ENCODE measurements at regions not wholly inside any gene's neighbourhood (a gene's known extent, or its start where the extent isn't known, plus 50 kb on each side); places are given as distances from the start of the nearest gene placed in this dataset.

DNA sequence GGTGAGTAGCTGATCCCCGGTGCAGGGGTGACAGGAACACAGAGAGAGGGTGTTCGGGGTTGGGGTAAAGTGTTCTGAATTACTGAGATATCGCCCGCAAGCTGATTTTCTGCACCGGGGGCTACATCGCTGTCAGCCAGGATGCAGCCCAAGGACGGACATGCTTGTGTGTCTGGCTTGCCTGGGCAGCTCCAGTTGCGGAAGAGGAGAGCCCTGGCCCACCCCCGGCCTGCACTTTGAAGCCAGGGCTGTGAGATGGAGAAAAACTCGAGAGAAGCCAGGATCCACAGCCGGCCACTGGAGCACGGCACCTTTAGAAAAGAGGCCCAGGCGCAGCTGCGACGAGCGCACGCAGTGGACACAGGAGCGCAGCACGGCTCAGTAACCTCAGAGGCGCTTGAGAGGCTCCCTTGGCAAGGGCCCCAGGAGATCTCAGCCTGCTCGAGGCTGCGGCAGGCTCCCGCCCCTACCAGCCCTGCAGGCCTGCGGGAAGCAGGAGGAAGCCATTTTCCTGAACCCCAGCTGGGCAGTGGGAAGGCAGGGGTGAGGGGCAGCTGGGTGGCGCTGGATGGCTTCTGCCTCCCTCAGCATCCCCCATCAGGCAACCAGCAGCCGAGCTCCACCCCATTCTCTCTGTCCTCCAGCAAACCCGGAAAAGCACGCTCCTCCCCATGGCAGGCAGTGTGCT lies 59.2 kb downstream of the C9orf50 start:
- Histone ChIP-seq H3K9me3 (replicated peaks) (no peaks in the 10 kb centered on the region), H3K36me3 (no peaks in the 10 kb centered on the region), H3K27me3 (replicated peaks) (no peaks in the 10 kb centered on the region), H3K4me1 (replicated peaks) (peaks cover 16% of the 10 kb centered on the region), H3K27ac (no peak overlapping the region), H3K4me3 (no peak overlapping the region)
- DNase-seq (ENCODE audit: low read depth in 1 of 2, low spot score in 2 of 2) = no peak

DNA sequence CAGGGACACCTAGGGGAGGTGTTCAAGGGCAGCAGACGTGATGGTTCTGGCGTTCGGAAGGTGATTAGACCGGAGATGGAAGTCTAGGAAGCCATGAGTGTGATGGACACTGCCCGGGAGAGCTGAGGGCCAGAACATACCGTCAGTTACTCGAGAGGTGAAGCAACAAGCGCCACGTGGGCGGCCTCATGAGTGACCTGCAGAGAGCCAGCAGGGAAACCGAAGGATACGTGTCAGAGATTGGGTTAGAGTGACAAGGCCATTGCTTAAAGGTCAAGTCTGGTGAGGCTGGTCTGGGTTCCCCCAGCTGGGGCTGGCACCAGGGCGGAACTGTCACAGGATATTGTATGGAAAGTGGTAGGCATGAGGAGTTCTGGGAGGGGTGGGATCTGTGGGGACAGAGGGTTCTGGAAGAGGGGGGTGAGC lies 60.0 kb downstream of the C9orf50 start:
- H3K4me1 ChIP-seq (replicated peaks) = peaks cover 18% of the 10 kb centered on the region
- H3K27ac ChIP-seq = no peak overlapping the region
- H3K36me3 ChIP-seq = no peaks in the 10 kb centered on the region
- no peak overlapping the region for H3K4me3 ChIP-seq
- H3K9me3 ChIP-seq (replicated peaks) = no peaks in the 10 kb centered on the region
- no peak for DNase-seq (ENCODE audit: low read depth in 1 of 2, low spot score in 2 of 2)
- no peaks in the 10 kb centered on the region for H3K27me3 ChIP-seq (replicated peaks)

DNA sequence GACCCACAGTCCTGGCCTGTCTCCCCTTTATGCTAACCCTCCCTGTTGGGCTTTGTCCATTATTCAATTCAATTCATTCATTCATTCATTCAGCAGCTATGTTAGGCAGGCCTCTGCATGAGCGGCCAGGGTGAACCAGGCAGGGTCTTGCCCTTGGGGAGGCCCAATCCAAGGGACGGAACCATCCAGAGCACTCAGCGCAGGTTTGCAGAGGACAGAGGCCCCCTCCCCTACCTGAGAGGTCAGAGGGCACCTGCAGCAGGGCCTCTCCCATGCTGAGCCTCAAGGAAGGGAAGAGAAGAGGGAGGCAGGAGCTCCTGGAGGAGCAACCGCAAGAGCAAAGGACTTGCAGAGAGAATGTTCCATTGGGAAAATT lies 61.4 kb downstream of the C9orf50 start:
- no peaks in the 10 kb centered on the region for H3K9me3 ChIP-seq (replicated peaks)
- DNase-seq (ENCODE audit: low read depth in 1 of 2, low spot score in 2 of 2) = no peak
- H3K36me3 ChIP-seq = no peaks in the 10 kb centered on the region
- H3K4me1 ChIP-seq (replicated peaks) = peaks cover 18% of the 10 kb centered on the region
- H3K4me3 ChIP-seq = no peak overlapping the region
- H3K27me3 ChIP-seq (replicated peaks) = no peaks in the 10 kb centered on the region
- no peak overlapping the region for H3K27ac ChIP-seq

DNA sequence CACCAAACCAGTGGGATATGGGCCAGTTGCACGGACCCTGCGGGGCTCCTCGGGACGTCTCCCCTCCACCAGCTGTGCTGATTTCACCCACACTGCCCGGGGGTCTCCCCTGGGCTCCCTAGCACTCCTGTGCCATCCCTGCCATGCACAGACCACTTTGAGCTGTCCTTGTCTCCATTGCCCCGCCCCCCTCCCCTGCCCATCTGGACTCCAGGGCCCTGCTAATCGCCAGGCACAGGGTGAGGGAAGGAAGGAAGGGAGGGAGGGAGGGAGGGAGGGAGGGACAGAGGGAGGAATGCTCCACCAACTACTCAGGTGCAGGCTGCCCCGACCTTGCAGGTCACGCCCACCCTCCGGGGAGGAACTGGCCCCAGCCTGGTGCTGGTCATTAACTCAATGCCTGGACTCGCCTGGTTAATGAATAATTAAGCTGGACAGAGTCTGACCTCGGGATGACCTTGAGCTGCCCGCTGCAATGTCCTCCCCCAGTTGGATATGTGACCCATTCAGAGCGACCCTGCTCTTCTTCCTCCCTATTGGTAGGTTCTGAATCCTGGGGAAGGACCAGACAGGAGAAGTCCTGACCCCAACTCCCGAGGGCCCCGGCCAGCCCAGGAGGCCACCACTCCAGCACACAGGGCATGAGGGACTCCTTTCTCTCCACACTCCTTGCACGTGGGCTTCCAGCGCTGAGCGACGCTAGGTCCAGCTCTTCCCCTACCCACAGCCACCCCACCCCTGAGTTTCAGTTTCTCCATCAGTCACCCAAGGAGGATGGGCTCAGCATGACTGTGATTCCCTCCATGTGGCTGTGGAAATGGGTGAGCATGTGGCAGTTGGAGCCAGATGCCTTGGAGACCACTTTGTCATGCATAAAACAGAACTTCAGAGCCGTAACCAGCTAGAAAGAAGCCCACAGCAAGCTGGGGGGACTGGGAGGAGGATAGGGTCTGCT lies 62.1 kb downstream of the C9orf50 start:
- H3K9me3 ChIP-seq (replicated peaks) = no peaks in the 10 kb centered on the region
- H3K36me3 ChIP-seq = no peaks in the 10 kb centered on the region
- no peaks in the 10 kb centered on the region for H3K27me3 ChIP-seq (replicated peaks)
- H3K4me1 ChIP-seq (replicated peaks) = peaks cover 18% of the 10 kb centered on the region
- DNase-seq (ENCODE audit: low read depth in 1 of 2, low spot score in 2 of 2) = no peak
- H3K27ac ChIP-seq = no peak overlapping the region
- no peak overlapping the region for H3K4me3 ChIP-seq

DNA sequence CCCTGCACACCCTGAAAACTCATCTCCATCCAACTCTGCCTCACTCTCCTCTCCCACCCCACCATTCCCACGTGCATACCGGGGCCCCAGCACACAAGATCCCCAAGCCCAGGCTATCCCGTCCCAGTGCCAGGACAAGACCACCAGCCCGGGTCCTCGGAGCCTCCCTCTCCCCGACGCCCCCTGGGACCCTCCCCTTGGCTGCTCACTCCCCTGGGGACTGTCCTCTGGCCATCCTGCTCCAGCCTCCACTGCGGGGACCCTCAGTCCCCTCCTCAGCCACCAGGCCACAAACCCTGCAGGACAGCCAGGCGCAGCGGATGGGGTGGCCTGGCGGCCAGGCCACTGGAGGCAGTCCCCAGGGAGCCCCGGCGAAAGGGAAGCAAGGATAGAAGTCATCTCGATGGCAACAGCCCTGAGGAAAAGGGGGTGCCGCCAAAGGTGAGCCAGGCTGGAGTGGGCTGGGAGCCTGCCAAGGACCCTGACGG lies 62.8 kb downstream of the C9orf50 start:
- Histone ChIP-seq H3K27me3 (replicated peaks) (no peaks in the 10 kb centered on the region), H3K9me3 (replicated peaks) (no peaks in the 10 kb centered on the region), H3K36me3 (no peaks in the 10 kb centered on the region), H3K4me1 (replicated peaks) (peaks cover 18% of the 10 kb centered on the region), H3K4me3 (no peak overlapping the region), H3K27ac (peak overlapping the region; percentile 82)
- DNase-seq (ENCODE audit: low read depth in 1 of 2, low spot score in 2 of 2) = no peak

DNA sequence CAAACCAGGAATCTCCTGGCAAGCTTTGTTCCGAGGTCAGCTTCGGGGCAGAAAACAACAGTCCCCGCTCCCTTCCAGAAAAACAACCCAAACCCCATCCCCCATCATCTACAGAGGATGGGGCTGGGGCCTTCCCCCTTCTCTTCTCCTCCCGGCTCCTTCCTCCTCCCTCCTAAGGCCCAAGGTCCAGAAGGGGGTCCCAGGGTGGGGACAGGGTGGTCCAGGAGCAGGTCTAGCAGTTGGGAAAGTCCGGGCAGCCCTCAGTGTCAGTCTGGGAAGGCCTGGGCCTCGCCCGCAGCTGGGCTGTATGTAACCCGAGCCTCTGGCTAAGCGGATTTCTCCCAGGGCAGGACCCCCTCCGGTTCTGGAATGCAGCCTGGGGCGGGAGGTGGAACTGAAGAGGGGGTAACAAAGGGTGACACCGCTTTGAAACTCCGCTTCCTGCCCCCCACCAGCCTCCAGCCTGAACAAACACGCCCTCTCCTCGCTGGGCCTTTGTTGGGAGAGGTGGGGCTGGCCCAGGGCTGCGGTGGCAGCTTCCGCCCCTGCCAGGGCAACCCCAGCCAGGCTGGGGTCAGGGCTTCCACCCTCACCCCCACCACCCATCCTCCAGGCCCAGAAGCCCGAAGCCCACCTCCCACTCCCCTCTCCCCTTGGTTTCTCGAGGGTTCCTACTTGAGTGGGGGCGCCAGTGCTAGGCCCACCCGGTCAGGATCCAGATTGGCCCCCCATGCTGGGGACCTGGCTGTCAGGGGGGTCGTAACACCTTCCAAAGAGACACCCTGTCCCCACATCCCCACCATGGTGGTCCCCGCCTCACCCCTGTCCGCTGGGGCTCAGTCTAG lies 63.5 kb downstream of the C9orf50 start:
- H3K27ac ChIP-seq = peak overlapping the region; percentile 82
- H3K36me3 ChIP-seq = no peaks in the 10 kb centered on the region

DNA sequence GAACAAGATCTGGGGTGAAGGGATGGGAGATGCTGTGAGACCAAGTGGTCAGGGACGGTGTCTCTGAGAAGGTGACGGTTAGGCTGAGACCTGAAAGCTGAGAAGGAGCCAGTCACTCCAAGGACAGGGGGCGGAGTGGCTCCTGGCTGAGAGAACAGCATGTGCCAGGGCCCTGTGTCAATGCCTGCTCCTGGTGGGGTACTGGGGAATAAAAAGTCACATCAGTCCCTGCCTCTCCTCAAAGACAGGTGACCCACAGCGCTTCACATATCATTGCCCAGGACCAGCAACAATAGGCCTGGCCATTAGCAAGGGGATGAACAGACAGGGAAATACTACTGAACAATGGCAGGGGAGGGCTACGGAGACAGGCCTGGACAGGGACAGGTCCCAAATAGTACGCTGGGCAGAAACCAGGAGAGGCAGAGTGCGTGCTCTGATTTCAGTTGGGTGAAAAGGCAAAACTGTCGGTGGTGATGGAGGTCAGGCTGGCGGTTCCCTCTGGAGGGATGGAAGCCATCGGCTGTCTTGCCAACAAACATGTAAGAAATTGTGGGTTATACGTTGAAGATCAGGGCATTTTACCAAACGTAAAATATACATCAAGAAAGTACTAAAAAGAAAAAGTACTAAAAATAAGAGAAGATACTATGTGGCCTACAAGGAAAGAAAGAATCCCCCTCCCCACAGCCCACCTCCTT lies 64.3 kb downstream of the C9orf50 start:
- Histone ChIP-seq H3K36me3 (no peaks in the 10 kb centered on the region), H3K27ac (peak overlapping the region; percentile 82)

More for the DNA sequence above, 63.5 kb downstream of the C9orf50 start:
- H3K4me3 ChIP-seq = no peak overlapping the region; the same call in 1 of the 2 replicates
- H3K9me3 ChIP-seq (replicated peaks) = no peaks in the 10 kb centered on the region
- no peaks in the 10 kb centered on the region for H3K27me3 ChIP-seq (replicated peaks)
- peak; percentile 72 to 83 for DNase-seq (ENCODE audit: low read depth in 1 of 2, low spot score in 2 of 2)
- peaks cover 18% of the 10 kb centered on the region for H3K4me1 ChIP-seq (replicated peaks)

DNA sequence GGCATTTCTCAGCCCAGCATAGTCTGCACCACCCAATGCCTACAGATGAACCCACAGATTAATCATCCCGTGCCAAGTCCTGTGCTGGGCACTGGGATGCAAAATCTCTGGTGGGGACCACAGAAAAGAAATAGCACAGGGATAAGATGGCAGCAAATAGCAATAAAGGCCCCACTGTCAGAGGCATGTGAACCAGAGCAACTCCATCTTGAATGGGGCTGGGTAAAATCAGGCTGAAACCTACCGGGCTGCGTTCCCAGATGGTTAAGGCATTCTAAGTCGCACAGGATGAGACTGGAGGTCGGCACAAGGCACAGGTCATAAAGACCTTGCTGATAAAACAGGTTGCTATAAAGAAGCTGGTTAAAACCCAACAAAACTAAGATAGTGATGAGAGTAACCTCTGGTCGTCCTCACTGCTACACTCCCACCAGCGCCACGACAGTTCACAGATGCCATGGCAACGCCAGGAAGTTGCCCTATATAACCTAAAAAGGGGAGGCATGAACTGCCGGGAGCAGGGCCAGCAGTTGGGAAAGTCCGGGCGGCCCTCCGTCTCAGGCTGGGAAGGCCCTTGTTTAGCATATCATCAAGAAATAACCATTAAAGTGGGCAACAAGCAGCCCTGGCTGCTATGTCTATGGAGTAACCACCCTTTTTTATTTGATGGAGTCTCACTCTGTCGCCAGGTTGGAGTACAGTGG lies 65.2 kb downstream of the C9orf50 start:
- H3K4me3 ChIP-seq = no peak overlapping the region
- no peak for DNase-seq (ENCODE audit: low read depth in 1 of 2, low spot score in 2 of 2)
- no peak overlapping the region for H3K27ac ChIP-seq

More for the DNA sequence above, 64.3 kb downstream of the C9orf50 start:
- Histone ChIP-seq H3K4me1 (replicated peaks) (peaks cover 24% of the 10 kb centered on the region), H3K4me3 (no peak overlapping the region), H3K9me3 (replicated peaks) (no peaks in the 10 kb centered on the region), H3K27me3 (replicated peaks) (no peaks in the 10 kb centered on the region)
- no peak for DNase-seq (ENCODE audit: low read depth in 1 of 2, low spot score in 2 of 2)

DNA sequence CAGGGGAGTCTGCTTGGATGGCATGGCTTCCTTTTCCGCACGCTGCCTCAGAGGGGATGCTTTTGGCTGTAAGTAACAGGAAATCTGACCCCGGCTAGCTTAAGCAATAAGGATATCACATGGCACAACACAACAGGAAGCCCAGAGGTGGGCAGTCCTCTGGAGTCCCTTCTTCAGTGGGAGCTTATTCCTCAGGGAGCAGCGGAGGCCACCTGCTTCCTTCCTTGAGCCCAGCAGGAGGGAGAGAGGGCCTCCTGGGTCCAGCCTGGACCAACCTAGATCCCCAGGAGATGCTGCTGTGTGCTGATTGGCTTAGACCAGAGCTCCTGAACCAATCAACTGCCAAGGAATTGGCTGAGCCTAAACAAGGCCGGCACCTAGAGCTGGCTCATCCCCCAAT lies 66.3 kb downstream of the C9orf50 start:
- no peak for DNase-seq (ENCODE audit: low read depth in 1 of 2, low spot score in 2 of 2)
- H3K27ac ChIP-seq = no peak overlapping the region

More for the DNA sequence above, 65.2 kb downstream of the C9orf50 start:
- Histone ChIP-seq H3K27me3 (replicated peaks) (no peaks in the 10 kb centered on the region), H3K4me1 (replicated peaks) (peaks cover 26% of the 10 kb centered on the region), H3K9me3 (replicated peaks) (no peaks in the 10 kb centered on the region), H3K36me3 (no peaks in the 10 kb centered on the region)

DNA sequence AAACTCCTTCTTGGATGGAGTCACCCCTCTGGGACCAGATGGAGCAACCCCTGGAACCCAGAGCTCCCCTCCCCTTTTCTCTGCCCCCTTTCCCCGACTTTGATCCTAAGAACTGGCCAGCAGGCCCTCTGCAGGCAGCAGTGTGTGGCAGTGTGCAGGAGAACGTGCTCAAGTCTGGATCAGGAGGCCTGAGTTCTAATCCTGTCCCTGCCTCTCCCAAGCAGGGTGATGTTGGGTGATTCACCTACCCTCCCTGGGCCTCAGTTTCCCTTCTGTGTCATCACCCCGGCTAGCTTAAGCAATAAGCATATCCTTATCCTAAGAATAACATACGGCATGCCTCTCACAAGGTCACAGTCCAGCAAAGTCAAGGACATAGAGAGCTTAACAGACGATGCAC lies 67.6 kb downstream of the C9orf50 start:
- no peak overlapping the region for H3K27ac ChIP-seq
- no peaks in the 10 kb centered on the region for H3K36me3 ChIP-seq
- no peak overlapping the region for H3K4me3 ChIP-seq
- no peak for DNase-seq (ENCODE audit: low read depth in 1 of 2, low spot score in 2 of 2)
- H3K9me3 ChIP-seq (replicated peaks) = no peaks in the 10 kb centered on the region
- H3K27me3 ChIP-seq (replicated peaks) = no peaks in the 10 kb centered on the region
- H3K4me1 ChIP-seq (replicated peaks) = peaks cover 36% of the 10 kb centered on the region

More for the DNA sequence above, 66.3 kb downstream of the C9orf50 start:
- Histone ChIP-seq H3K4me1 (replicated peaks) (peaks cover 34% of the 10 kb centered on the region), H3K4me3 (no peak overlapping the region), H3K9me3 (replicated peaks) (no peaks in the 10 kb centered on the region), H3K27me3 (replicated peaks) (no peaks in the 10 kb centered on the region), H3K36me3 (no peaks in the 10 kb centered on the region)

DNA sequence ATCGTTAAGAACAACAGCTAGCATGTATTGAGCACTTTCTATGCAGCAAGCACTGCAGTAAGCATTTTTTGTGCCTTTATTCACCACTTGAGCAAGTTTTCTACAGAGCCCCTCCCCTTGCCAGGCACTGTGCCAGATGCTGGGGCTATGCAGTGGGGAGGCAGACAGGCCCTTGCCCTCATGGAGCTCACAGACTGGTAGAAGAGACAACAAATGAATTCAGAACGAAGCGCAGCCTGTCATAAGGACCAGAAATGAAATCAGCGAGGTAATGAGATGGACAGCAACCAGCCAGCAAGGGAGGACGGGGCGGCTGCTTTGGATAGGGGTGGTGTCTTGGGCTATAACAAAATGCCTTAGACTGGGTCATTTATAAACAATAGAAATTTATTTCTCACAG lies 68.8 kb downstream of the C9orf50 start:
- Histone ChIP-seq H3K4me1 (replicated peaks) (peaks cover 23% of the 10 kb centered on the region), H3K4me3 (no peak overlapping the region), H3K9me3 (replicated peaks) (no peaks in the 10 kb centered on the region), H3K27me3 (replicated peaks) (no peaks in the 10 kb centered on the region), H3K27ac (no peak overlapping the region), H3K36me3 (no peaks in the 10 kb centered on the region)
- no peak for DNase-seq (ENCODE audit: low read depth in 1 of 2, low spot score in 2 of 2)

DNA sequence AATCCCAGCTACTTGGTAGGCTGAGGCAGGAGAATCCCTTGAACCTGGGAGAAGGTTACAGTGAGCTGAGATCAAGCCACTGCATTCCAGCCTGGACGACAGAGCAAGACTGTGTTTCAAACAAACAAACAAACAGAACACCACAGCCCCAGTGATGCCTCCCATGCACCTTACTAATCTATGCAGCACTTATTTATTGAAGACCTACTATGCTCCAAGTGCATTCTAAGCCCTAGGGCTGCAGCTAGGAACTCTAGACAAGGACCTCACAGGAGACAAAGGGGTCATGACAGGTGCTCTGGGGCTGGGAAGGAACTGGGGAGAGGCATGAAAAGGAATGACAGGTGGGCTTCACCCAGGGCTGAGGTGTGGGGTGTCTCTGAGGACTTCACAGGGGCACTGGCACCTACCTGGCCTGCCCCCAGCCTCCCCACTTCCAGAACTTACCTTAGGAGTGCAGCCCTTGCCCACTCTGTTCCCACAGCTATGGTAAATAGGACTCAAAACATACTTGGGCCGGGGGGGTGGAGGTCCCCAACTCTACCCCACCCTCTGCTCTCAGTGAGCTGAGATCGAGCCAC lies 69.4 kb downstream of the C9orf50 start:
- Histone ChIP-seq H3K27me3 (replicated peaks) (no peaks in the 10 kb centered on the region), H3K27ac (no peak overlapping the region), H3K4me1 (replicated peaks) (peaks cover 18% of the 10 kb centered on the region), H3K4me3 (no peak overlapping the region), H3K36me3 (no peaks in the 10 kb centered on the region), H3K9me3 (replicated peaks) (no peaks in the 10 kb centered on the region)
- DNase-seq (ENCODE audit: low read depth in 1 of 2, low spot score in 2 of 2) = no peak
